ENCODE measurements at regions not wholly inside any gene's neighbourhood (a gene's known extent, or its start where the extent isn't known, plus 50 kb on each side); places are given as distances from the start of the nearest gene placed in this dataset.

DNA sequence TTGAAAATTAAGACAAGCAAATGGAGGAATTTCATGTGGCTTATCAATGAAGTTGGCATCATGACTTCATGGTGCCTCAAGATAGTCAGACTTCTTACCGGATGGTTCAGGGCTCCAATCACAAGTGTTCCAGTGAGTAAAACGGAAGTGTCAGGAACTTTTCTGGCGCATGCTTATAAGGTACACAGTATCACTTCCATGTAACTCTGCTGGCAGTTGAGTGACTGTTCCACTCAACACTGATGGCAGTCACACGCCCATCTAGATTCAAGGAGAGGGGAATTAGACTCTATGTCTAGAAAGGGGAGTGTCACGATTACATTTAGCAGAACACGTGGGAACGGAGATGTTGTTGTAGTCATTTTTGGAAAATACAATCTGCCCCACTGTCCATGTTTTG lies 114.3 kb downstream of the KCTD15 start:
- Mint-ChIP-seq H3K27ac (no peak overlapping the region), H3K9me3 (no peaks in the 10 kb centered on the region), H3K36me3 (ENCODE audit: low read depth) (no peaks in the 10 kb centered on the region), H3K4me3 (no peak overlapping the region), H3K4me1 (ENCODE audit: low read depth) (no peaks in the 10 kb centered on the region), H3K27me3 (peaks cover 46% of the 10 kb centered on the region)

DNA sequence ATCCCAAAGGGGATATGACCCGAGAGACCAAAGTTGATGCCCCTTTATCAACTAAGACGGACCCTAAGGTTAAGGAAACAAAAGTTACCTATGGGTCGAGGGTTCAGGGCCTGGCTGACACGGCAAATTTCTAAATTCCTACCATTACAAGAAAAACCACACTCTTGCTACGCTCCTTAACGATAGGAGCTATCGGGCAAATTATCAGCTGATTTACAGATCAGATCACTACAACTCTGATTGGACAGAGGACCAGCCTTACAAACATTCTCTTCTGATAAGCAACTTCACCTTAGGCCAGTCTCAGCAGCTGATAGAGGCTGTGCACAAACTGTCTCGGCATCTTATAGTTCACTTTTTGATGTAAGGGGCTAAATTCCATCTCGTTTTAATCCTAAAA lies 117.9 kb downstream of the KCTD15 start:
- Mint-ChIP-seq H3K4me1 (ENCODE audit: low read depth) (no peaks in the 10 kb centered on the region), H3K27me3 (peaks cover 30% of the 10 kb centered on the region), H3K9me3 (no peaks in the 10 kb centered on the region), H3K36me3 (ENCODE audit: low read depth) (no peaks in the 10 kb centered on the region), H3K27ac (no peak overlapping the region), H3K4me3 (no peak overlapping the region)

DNA sequence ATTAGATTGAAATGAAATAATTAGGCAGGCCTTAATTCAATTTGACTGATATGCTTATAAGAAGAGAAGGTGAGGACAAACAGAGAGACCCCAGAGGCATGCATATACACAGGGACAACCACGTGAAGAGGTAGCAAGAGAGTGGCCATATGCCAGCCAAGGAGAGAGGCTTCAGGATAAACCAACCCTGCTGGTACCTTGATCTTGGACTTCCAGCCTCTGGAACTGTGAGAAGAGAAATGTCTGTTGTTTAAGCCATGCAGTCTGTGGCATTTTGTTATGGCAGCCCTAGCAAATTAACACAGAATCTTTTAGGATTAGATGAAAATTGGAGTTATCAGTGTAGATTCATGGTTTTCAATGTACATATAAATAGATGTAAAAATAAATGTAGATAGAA lies 120.1 kb downstream of the KCTD15 start:
- H3K36me3 Mint-ChIP-seq (ENCODE audit: low read depth) = no peaks in the 10 kb centered on the region
- no peaks in the 10 kb centered on the region for H3K9me3 Mint-ChIP-seq
- H3K27ac Mint-ChIP-seq = no peak overlapping the region
- no peak overlapping the region for H3K4me3 Mint-ChIP-seq
- no peaks in the 10 kb centered on the region for H3K4me1 Mint-ChIP-seq (ENCODE audit: low read depth)
- H3K27me3 Mint-ChIP-seq = peaks cover 28% of the 10 kb centered on the region

DNA sequence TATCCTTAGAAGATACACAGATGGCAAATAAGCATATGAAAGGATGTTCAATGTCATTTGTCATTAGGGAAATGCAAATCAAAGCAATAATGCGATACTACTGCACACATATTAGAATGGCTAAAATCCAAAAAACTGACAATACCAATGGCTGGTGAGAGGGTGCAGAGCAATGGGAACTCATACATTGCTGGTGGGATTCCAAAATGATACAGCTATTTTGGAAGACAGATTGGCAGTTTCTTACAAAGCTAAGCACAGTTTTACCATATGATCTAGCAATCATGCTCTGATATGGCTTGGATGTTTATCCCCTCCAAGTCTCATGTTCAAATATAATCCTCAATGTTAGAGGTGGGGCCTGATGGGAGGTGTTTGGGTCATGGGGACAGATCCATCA lies 122.6 kb downstream of the KCTD15 start:
- no peaks in the 10 kb centered on the region for H3K4me1 Mint-ChIP-seq (ENCODE audit: low read depth)
- no peak overlapping the region for H3K27ac Mint-ChIP-seq
- no peaks in the 10 kb centered on the region for H3K9me3 Mint-ChIP-seq
- no peaks in the 10 kb centered on the region for H3K36me3 Mint-ChIP-seq (ENCODE audit: low read depth)
- peaks cover 19% of the 10 kb centered on the region for H3K27me3 Mint-ChIP-seq
- H3K4me3 Mint-ChIP-seq = no peak overlapping the region

DNA sequence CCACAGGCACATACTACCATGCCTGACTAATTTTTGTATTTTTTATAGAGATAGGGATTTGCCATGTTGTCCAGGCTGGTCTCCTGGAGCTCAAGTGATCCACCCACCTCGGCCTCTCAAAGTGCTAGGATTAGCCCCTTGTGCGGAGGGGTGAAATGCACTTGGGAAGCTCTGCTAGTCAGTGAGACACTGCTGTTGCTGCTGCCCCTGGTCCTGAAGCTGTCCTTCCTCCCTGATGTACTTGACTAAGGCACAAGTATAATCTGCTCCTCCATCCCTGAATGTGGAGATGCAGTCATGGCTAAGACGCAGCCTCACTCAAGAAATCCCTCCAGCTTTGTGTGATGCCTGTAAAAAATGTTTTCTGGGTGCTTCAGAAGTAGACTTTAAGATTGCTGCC lies 124.5 kb downstream of the KCTD15 start:
- H3K27ac Mint-ChIP-seq = no peak overlapping the region
- no peaks in the 10 kb centered on the region for H3K36me3 Mint-ChIP-seq (ENCODE audit: low read depth)
- H3K4me3 Mint-ChIP-seq = no peak overlapping the region
- no peaks in the 10 kb centered on the region for H3K4me1 Mint-ChIP-seq (ENCODE audit: low read depth)
- H3K9me3 Mint-ChIP-seq = no peaks in the 10 kb centered on the region
- H3K27me3 Mint-ChIP-seq = peaks cover 15% of the 10 kb centered on the region

DNA sequence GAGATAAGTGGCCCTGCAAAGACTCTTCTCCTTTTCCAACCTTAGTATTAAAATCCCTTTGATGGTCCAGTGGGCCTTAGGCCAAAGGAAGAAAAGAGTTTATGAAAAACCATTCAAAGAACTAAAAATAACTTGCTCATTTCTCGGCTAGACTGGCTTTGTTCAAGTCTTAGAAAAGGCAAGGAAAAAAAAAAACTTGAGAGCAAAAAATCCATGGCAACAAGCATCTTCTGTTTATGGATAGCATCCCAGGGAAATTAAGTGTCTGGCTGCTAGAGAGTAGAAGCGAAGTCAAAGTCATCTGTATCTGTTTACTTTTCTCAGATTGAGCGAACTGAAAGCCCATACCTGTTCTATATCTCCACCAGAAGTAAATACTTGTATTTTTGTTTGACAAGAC lies 129.6 kb downstream of the KCTD15 start:
- no peaks in the 10 kb centered on the region for H3K4me1 Mint-ChIP-seq (ENCODE audit: low read depth)
- H3K27ac Mint-ChIP-seq = no peak overlapping the region
- no peaks in the 10 kb centered on the region for H3K9me3 Mint-ChIP-seq
- no peak overlapping the region for H3K4me3 Mint-ChIP-seq
- peaks cover 12% of the 10 kb centered on the region for H3K27me3 Mint-ChIP-seq
- H3K36me3 Mint-ChIP-seq (ENCODE audit: low read depth) = no peaks in the 10 kb centered on the region

DNA sequence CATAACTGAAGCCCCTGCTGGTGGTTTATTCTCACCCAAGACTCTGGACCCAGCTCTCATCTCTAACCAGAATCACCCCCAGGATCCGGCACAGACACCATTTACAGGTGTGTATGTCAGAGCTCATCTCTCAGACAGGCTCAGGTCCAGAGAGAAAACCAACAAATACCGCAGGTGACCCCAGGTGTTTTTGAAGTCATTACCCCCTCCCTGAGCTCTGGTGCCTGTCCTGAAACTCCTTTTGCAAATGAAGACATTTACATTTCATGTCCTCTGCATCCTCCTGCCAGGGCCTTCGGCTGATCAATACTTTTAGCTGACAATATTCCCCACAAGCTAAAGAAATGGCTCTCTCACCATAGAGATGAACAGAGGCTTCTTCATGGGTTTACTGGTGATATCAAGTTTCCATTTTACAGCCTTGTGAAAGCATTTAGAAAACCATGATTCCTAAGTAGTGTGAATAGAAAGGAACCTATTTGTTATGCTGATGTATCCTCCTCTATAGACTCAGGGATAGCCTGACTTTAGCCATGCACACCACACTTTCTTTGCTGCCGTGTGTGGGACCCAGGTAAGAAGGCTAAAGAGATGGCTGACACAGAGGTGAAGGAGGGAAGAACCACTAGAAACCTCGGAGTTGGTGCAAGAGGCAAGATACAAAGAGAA lies 131.3 kb downstream of the KCTD15 start:
- Mint-ChIP-seq H3K9me3 (no peaks in the 10 kb centered on the region), H3K36me3 (ENCODE audit: low read depth) (no peaks in the 10 kb centered on the region), H3K27me3 (peaks cover 12% of the 10 kb centered on the region), H3K4me3 (no peak overlapping the region), H3K27ac (no peak overlapping the region), H3K4me1 (ENCODE audit: low read depth) (no peaks in the 10 kb centered on the region)

DNA sequence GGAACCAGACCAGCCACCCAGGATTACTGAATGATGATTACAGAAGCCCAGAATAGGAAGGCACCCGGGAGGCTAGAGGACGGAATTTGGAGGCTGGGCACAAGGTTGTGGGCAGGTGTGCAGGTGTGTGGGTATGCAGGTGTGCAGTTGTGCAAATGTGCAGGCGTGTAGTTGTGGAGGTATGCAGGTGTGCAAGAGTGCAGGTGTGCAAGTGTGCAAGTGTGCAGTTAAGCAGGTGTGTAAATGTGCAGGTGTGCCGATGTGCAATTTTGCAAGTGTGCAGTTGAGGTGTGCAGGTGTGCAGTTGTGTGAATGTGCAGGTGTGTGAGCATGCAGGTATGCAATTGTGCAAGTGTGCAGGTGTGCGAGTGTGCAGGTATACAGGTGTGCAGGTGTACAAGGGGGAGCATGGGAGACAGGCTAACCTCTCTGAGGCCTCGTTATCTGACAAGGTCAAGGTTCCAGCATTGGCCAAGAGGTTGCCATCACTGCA lies 131.8 kb downstream of the KCTD15 start:
- H3K4me1 Mint-ChIP-seq (ENCODE audit: low read depth) = no peaks in the 10 kb centered on the region
- no peaks in the 10 kb centered on the region for H3K9me3 Mint-ChIP-seq
- H3K4me3 Mint-ChIP-seq = no peak overlapping the region
- H3K27ac Mint-ChIP-seq = no peak overlapping the region
- no peaks in the 10 kb centered on the region for H3K36me3 Mint-ChIP-seq (ENCODE audit: low read depth)
- peaks cover 12% of the 10 kb centered on the region for H3K27me3 Mint-ChIP-seq

DNA sequence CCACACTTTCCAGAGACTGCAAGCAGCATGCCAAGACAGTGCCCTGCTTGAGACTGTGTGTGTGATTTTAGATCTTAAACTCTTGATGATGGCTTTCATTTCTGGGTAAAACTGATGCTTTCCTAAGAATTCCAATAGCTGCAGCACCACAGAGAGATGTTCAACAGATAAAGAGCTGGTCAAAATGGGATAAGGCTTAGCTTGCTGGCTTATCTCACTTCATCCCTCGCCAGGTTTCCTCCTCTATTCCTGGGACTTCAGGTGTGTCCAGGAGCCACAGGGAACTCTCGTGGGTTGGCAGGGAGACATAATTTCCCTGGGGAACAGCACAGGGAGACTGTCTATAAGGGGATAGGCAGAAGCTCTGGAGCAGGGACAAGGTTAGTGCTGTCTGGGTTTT lies 137.3 kb downstream of the KCTD15 start:
- Mint-ChIP-seq H3K36me3 (ENCODE audit: low read depth) (no peaks in the 10 kb centered on the region), H3K9me3 (peaks cover 4% of the 10 kb centered on the region), H3K4me1 (ENCODE audit: low read depth) (no peaks in the 10 kb centered on the region), H3K27me3 (peaks cover 9% of the 10 kb centered on the region), H3K27ac (no peak overlapping the region), H3K4me3 (no peak overlapping the region)

DNA sequence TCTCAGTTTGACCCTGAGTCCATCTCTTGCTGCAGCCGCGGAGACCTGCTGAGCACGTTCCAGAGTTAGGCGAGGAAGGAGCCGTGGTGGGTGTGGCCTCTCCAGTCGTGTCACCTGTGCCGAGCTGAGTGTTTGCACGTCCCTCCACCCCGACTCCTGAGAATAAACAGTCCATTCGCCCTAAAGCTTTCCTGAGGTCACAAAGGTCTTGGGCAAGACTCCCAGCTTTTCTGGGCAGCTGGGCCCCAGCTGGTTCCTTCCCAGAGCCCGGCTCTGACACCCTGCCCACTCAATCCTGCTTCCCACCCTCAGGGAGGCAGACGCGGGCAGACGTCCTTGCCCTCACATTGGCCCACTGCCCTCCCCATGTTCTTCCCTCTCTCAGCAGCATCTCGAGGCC lies 142.2 kb downstream of the KCTD15 start:
- Mint-ChIP-seq H3K27ac (no peak overlapping the region), H3K4me1 (ENCODE audit: low read depth) (no peaks in the 10 kb centered on the region), H3K36me3 (ENCODE audit: low read depth) (no peaks in the 10 kb centered on the region), H3K27me3 (peaks cover 9% of the 10 kb centered on the region), H3K9me3 (peaks cover 4% of the 10 kb centered on the region), H3K4me3 (no peak overlapping the region)

DNA sequence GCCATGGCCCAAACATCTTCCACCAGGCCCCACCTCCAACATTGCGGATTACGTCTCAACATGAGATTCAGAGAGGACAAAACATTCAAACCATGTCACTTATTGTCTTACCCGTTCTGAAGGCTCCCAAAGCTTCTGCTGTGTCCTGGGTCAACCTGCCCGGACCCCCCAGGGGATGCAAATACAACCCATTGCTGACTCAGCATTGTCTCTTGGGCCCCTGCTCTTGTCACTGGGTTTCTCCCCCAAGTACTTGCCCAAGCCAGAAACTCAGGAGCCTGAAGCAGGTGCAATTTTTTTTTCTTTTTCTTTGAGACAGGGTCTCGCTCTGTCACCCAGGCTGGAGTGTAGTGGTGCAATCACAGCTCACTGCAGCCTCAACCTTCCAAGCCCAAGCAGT lies 144.5 kb downstream of the KCTD15 start:
- no peaks in the 10 kb centered on the region for H3K4me1 Mint-ChIP-seq (ENCODE audit: low read depth)
- no peaks in the 10 kb centered on the region for H3K36me3 Mint-ChIP-seq (ENCODE audit: low read depth)
- H3K27me3 Mint-ChIP-seq = no peaks in the 10 kb centered on the region
- H3K9me3 Mint-ChIP-seq = no peaks in the 10 kb centered on the region
- H3K27ac Mint-ChIP-seq = no peak overlapping the region
- H3K4me3 Mint-ChIP-seq = no peak overlapping the region

DNA sequence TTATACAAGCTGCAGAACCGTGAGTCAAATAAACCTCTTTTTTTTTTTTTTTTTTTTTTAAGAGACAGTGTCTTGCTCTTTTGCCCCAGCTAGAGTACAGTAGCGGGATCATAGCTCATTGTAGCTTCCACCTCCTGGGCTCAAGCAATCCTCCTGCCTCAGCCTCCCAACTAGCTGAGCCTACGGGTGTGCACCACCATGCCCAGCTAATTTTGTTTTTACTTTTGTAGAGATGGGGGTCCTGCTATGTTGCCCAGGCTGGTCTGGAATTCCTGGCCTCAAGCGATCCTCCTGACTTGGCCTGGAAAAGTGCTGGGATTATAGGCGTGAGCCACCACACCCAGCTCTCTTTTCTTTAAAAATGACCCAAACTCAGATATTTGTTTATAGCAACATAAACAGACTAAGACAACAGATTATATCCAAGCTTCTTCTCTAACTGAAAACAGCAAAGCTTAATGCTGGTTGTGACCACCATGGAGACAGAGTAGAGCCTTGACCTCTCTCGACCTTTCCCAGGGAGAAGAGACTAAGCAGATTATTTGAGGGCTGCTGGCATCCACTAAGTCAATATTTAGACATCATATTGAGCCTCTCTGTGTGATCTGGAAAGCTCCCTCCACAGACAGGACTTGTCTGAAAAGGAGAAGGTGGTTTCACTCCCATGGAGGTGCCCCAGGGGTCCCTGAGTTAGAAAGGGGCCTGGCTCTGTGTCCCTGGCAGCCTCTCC lies 150.0 kb downstream of the KCTD15 start:
- H3K4me3 Mint-ChIP-seq = no peak overlapping the region

DNA sequence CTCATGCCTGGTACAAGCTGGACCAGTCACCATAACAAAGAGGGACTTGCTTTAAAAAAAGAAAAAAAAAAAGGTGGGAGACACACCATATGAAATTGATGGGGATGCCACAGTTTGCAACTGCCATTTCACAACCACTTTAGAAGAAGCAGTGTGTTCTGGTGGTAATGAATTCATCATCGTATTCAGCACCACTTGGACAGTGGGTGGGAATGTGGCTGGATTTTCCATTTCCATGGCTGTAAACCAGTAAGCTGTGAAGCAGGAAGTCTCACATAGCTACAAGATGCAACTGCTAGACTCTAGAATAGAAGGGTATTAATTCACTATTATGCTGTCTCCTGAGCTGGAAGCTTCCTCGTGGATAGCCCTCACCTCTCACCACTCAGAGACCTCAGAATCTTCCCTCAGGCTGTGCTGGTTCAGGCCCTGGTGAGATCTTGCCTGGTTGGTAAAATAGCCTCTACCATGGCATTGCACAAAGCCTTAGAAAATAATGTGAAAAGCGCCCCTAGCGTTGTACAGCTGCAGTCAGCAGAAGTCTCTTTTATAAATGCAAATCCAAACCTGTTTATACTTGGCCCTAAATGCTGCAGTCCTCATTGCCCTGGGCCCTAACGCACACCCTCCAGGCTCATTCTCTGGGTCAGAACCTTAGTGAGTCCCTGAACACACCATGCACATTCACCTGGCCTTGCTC lies 150.7 kb downstream of the KCTD15 start:
- Mint-ChIP-seq H3K27ac (no peak overlapping the region), H3K36me3 (ENCODE audit: low read depth) (no peaks in the 10 kb centered on the region), H3K9me3 (no peaks in the 10 kb centered on the region), H3K27me3 (no peaks in the 10 kb centered on the region), H3K4me3 (no peak overlapping the region), H3K4me1 (ENCODE audit: low read depth) (no peaks in the 10 kb centered on the region)

More for the DNA sequence above, 150.0 kb downstream of the KCTD15 start:
- H3K9me3 Mint-ChIP-seq = no peaks in the 10 kb centered on the region
- no peak overlapping the region for H3K27ac Mint-ChIP-seq
- no peaks in the 10 kb centered on the region for H3K4me1 Mint-ChIP-seq (ENCODE audit: low read depth)
- H3K27me3 Mint-ChIP-seq = no peaks in the 10 kb centered on the region
- no peaks in the 10 kb centered on the region for H3K36me3 Mint-ChIP-seq (ENCODE audit: low read depth)

DNA sequence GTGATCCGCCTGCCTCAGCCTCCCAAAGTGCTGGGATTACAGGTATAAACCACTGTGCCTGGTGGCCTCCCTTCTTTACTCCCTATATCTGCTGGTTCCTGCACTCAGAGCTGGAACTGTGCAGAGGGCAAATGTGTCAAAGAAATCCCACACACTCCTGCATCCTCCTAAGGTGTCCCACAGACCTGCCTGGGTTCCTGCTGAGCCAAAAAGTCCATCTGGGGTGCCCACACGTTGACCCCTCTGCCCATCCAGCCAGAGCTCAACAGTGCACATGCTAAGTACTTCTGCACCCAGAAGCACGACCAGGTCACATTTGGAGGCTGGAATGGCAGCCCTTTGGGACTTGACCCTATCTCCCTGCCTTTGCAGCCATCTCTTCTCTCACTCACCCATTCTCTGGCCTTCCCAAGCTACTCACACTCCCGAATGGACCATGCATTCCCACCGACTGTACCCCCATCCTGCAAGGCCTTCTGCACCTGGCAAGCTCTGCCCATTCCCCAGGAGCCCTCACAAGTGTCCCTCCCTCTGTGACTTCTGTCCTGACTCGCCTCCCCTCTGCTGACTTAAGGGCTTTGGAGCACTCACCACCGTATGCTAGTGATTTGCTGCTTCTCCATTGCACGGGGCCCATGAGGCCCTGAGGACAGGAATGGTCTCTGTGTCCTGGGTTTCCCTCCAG lies 152.1 kb downstream of the KCTD15 start:
- Mint-ChIP-seq H3K4me3 (no peak overlapping the region), H3K27ac (no peak overlapping the region), H3K9me3 (no peaks in the 10 kb centered on the region), H3K4me1 (ENCODE audit: low read depth) (no peaks in the 10 kb centered on the region), H3K27me3 (peaks cover 3% of the 10 kb centered on the region), H3K36me3 (ENCODE audit: low read depth) (no peaks in the 10 kb centered on the region)
